Peyer's patch (tissue), 4 donors: ENCODE measurements at regions not wholly inside any gene's neighbourhood (a gene's known extent, or its start where the extent isn't known, plus 50 kb on each side); places are given as distances from the start of the nearest gene placed in this dataset.

ENCODE experiments used
- POLR2A ChIP-seq, 2 donors: fragments of 450-650 bp; IDR thresholded peaks; one replicate each; pipeline ENCODE4 v1.5.1; 2017; ENCODE audit warnings: antibody characterized with exemption in 2 of 2, mild to moderate bottlenecking in 2 of 2, moderate library complexity in 2 of 2
- TF ChIP-seq, protein P1 (sequence below), 6 experiments: fragments of 450-650 bp in 4 of 6; fragments of 200-600 bp in 2 of 6; sonication (generic) in 1 of 6; IDR thresholded peaks; one replicate each; pipeline ENCODE4 v1.5.1; 2017 to 2019; ENCODE audit warnings: antibody characterized with exemption in 6 of 6, mild to moderate bottlenecking in 3 of 6, moderate library complexity in 1 of 6

DNA sequence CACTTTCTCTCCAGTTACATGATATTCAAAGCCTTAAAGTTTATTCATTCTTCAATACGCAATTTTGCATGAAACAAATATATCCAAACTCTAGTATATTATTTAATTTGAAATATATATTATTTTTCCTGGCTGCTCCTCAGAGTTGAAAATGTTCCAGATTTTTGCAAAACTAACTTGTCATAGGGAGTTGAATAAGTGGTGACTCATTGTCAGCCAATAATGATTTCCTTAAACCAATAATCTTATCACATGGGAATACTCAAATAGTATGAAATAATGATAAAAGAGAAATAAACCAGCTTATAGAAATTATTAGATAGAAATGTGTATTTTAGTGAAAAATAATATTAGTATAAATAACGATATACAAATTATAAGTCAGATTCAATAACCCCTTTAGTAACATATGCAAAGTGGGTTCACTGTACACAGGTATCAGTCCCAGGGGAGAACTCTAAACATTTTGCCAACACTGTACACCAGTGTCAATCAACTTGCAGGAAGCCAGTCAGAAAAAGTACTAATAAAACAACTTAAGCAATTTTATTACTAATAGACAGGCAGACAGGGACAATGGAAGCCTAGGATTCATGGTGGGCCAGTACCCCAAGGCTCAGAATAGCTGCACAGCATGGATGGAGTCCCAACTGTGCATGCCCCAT, 222.6 kb upstream of the KLHL1 start:
- TF ChIP-seq POLR2A (IDR thresholded peaks at IDR 0.05): no peak
- TF ChIP-seq, protein P1, sequence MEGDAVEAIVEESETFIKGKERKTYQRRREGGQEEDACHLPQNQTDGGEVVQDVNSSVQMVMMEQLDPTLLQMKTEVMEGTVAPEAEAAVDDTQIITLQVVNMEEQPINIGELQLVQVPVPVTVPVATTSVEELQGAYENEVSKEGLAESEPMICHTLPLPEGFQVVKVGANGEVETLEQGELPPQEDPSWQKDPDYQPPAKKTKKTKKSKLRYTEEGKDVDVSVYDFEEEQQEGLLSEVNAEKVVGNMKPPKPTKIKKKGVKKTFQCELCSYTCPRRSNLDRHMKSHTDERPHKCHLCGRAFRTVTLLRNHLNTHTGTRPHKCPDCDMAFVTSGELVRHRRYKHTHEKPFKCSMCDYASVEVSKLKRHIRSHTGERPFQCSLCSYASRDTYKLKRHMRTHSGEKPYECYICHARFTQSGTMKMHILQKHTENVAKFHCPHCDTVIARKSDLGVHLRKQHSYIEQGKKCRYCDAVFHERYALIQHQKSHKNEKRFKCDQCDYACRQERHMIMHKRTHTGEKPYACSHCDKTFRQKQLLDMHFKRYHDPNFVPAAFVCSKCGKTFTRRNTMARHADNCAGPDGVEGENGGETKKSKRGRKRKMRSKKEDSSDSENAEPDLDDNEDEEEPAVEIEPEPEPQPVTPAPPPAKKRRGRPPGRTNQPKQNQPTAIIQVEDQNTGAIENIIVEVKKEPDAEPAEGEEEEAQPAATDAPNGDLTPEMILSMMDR (IDR thresholded peaks at IDR 0.05): no peak
